Nephron progenitor cell (in vitro differentiated cells): ENCODE measurements at regions not wholly inside any gene's neighbourhood (a gene's known extent, or its start where the extent isn't known, plus 50 kb on each side); places are given as distances from the start of the nearest gene placed in this dataset.

ENCODE experiments used
- DNase-seq: peaks from one replicate; pipeline ENCODE4 v3.0.0; 2021
- H3K27ac Mint-ChIP-seq: 2 replicates; pipeline ENCODE4 v1.8.0; 2021; ENCODE audit warnings: mild to moderate bottlenecking, moderate library complexity, mixed read lengths
- H3K27me3 Mint-ChIP-seq: 2 replicates; pipeline ENCODE4 v1.8.0; 2021; ENCODE audit warnings: mild to moderate bottlenecking, low read depth, mixed read lengths; ENCODE audit not compliant: poor library complexity
- H3K36me3 Mint-ChIP-seq: 2 replicates; pipeline ENCODE4 v1.8.0; 2021; ENCODE audit warnings: low read depth, mixed read lengths
- H3K4me1 Mint-ChIP-seq: 2 replicates; pipeline ENCODE4 v1.8.0; 2021; ENCODE audit warnings: mixed read lengths
- H3K4me3 Mint-ChIP-seq: 2 replicates; pipeline ENCODE4 v1.8.0; 2021; ENCODE audit warnings: mild to moderate bottlenecking, moderate library complexity, mixed read lengths
- H3K9me3 Mint-ChIP-seq: 2 replicates; pipeline ENCODE4 v1.8.0; 2021; ENCODE audit warnings: mild to moderate bottlenecking, moderate library complexity, mixed read lengths
- TF ChIP-seq, protein P1 (sequence below): fragments of 200-600 bp; sonication (generic); IDR thresholded peaks from 2 replicates; pipeline ENCODE4 v1.5.0; 2021; ENCODE audit warnings: antibody characterized with exemption

DNA sequence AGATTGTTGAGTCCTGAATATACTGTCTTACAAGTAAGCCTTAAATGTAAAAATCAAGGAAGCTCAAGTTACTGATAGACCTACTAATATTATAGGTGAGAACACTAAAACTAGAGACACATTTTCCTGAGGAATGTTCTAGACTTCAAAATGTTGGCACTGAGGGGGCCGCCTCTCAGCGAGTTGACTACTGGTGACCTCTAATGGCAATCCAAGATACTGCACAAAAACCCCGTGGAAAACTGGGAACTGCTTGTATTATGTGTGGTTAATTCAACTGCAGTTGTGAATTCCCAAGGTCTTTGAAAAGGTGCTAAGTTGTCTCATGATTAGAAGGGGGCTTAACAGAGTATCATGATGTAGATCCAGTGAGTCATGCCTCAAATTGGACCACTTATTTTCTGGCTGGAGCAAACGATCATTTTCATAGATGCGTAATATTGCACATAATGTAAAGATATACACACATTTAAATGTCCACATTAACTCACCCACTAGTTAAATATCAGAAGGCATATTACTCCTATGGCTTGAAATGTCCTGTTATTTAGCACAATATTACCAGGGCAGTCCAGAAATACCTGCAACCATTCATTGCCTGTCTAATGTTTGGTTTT lies 336.2 kb downstream of the FOXA2 start:
- DNase-seq = peak; percentile 41
- TF ChIP-seq, protein P1, sequence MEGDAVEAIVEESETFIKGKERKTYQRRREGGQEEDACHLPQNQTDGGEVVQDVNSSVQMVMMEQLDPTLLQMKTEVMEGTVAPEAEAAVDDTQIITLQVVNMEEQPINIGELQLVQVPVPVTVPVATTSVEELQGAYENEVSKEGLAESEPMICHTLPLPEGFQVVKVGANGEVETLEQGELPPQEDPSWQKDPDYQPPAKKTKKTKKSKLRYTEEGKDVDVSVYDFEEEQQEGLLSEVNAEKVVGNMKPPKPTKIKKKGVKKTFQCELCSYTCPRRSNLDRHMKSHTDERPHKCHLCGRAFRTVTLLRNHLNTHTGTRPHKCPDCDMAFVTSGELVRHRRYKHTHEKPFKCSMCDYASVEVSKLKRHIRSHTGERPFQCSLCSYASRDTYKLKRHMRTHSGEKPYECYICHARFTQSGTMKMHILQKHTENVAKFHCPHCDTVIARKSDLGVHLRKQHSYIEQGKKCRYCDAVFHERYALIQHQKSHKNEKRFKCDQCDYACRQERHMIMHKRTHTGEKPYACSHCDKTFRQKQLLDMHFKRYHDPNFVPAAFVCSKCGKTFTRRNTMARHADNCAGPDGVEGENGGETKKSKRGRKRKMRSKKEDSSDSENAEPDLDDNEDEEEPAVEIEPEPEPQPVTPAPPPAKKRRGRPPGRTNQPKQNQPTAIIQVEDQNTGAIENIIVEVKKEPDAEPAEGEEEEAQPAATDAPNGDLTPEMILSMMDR = peak; percentile 73
- H3K27ac Mint-ChIP-seq = no peak overlapping the region
- H3K4me1 Mint-ChIP-seq = peaks cover 19% of the 10 kb centered on the region
- H3K36me3 Mint-ChIP-seq = no peaks in the 10 kb centered on the region
- peaks cover 11% of the 10 kb centered on the region for H3K27me3 Mint-ChIP-seq
- H3K4me3 Mint-ChIP-seq = no peak overlapping the region
- no peaks in the 10 kb centered on the region for H3K9me3 Mint-ChIP-seq

DNA sequence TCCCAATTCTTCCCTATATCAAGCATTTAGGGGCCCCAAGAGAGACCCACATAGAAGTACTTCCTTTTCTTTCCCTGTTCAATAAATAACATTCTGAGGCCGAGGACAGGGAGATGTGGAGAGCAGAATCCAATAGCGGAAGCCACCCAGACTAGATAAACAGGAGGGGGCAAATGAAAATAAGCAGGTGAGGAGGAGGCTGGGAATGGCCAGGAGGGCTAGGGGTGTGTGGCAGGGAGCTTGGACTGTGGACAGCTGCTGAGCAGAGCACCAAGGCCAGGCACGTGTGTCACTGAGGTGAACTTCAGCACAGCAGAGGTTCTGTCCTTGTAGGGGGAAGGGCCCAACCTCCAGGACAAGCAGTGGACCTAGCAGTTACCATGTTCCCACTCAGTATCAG lies 339.2 kb downstream of the FOXA2 start:
- no peak overlapping the region for H3K27ac Mint-ChIP-seq
- peaks cover 6% of the 10 kb centered on the region for H3K27me3 Mint-ChIP-seq
- no peaks in the 10 kb centered on the region for H3K9me3 Mint-ChIP-seq
- H3K4me3 Mint-ChIP-seq = no peak overlapping the region
- peaks cover 19% of the 10 kb centered on the region for H3K4me1 Mint-ChIP-seq
- no peak for DNase-seq
- H3K36me3 Mint-ChIP-seq = no peaks in the 10 kb centered on the region
- TF ChIP-seq, protein P1 = no peak

DNA sequence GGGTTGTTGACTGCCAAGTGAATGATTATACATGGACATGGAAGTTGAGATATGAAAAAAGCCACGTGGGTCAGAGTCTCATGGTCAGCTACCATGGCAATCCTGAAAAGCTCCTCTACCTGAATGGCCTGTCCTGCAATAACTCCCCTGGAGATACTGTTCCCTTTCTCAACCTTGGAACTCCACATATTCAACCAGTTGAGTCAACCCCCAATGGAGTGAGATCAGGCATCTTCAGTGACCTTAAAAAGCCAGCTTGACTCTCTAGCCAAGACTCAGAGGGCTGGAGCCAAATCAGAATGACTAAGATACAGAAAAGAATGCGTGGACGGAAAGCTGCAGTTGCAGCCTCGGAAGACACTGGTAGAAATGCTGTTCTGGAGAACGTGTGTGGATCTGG lies 341.3 kb downstream of the FOXA2 start:
- Mint-ChIP-seq H3K4me3 (no peak overlapping the region), H3K27me3 (peaks cover 10% of the 10 kb centered on the region), H3K27ac (no peak overlapping the region), H3K4me1 (peaks cover 19% of the 10 kb centered on the region), H3K9me3 (peaks cover 4% of the 10 kb centered on the region), H3K36me3 (no peaks in the 10 kb centered on the region)
- DNase-seq = no peak
- TF ChIP-seq, protein P1 = no peak

DNA sequence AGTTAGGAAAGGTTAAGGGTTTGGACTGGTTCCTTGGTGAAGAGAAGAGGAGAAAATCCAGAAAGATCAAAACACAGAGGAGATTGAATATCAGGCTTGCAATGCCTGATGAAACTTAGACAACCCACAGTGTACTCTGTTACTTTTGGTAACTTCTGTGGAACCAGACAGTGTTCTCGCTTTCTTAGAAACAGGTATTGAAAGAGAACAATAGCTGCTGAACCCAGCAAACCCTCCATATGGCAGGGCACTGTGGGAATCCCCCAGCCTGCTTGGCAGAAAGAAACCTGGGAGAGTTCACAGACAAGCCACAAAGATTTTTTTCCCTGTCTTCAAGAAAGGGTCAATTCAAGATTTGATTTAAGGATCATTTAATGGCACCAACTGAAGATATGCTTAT lies 342.8 kb downstream of the FOXA2 start:
- H3K27ac Mint-ChIP-seq = no peak overlapping the region
- TF ChIP-seq, protein P1 = no peak
- peaks cover 17% of the 10 kb centered on the region for H3K4me1 Mint-ChIP-seq
- DNase-seq = no peak
- peaks cover 7% of the 10 kb centered on the region for H3K27me3 Mint-ChIP-seq
- peaks cover 4% of the 10 kb centered on the region for H3K9me3 Mint-ChIP-seq
- no peak overlapping the region for H3K4me3 Mint-ChIP-seq
- no peaks in the 10 kb centered on the region for H3K36me3 Mint-ChIP-seq

DNA sequence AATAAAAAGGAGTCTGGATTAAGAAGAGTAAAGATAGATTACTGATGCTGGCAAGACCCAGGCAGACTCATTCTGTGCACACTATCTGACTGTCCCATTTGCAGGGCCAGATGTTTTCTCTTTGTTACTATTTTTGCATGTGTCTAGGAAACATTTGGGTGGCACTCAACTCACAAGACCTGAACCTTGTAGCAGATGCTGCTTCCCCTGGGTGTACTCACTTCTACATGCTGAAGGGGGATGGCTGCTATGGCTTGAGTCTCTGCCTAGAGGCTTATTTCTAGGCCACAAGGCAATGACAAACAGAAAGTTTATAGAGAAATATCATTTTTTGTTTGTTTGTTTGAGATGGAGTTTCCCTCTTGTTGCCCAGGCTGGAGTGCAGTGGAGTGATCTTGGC lies 351.4 kb downstream of the FOXA2 start:
- no peak for DNase-seq
- Mint-ChIP-seq H3K27me3 (peaks cover 7% of the 10 kb centered on the region), H3K4me1 (peaks cover 20% of the 10 kb centered on the region), H3K9me3 (no peaks in the 10 kb centered on the region), H3K36me3 (no peaks in the 10 kb centered on the region), H3K27ac (no peak overlapping the region), H3K4me3 (no peak overlapping the region)
- TF ChIP-seq, protein P1 = no peak

DNA sequence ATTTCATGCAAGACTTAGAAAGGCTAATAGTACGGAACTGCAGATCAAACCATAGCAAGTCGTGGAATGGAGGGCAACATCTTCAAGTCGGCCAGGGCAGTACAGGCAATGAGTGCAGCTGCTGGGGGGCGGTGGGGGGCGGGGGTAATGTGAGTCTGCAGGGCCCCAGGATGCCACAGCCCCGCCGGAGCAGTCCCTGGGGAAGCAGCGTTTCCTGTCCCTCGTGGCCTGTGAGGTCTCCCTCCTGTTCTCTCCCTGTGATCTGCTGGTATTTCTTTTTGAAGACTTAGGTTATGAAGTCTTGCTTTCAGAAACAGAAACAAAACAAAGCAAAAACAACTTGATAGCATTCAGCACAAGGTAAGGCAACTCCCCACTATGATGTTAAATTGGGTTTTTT lies 351.9 kb downstream of the FOXA2 start:
- no peak overlapping the region for H3K27ac Mint-ChIP-seq
- no peaks in the 10 kb centered on the region for H3K36me3 Mint-ChIP-seq
- H3K9me3 Mint-ChIP-seq = no peaks in the 10 kb centered on the region
- H3K27me3 Mint-ChIP-seq = peaks cover 9% of the 10 kb centered on the region
- DNase-seq = no peak
- H3K4me3 Mint-ChIP-seq = no peak overlapping the region
- TF ChIP-seq, protein P1 = no peak
- H3K4me1 Mint-ChIP-seq = peaks cover 20% of the 10 kb centered on the region
